IMR-90 (cell line): ENCODE measurements at regions not wholly inside any gene's neighbourhood (a gene's known extent, or its start where the extent isn't known, plus 50 kb on each side); places are given as distances from the start of the nearest gene placed in this dataset.

Experiments
- ATAC-seq: fragments of 200-7000 bp; cut with Tn5 transposase; 2 replicates; pipeline ENCODE4 v1.9.1; 2020; ENCODE audit warnings: low read depth, mild to moderate bottlenecking, moderate library complexity
- BruUV-seq: library from RNA; stranded (reverse); fragments of 400-500 nt; replicated peaks from 2 replicates; lab custom pipeline; 2021; lab: Mats Ljungman, UMichigan
- CTCF ChIA-PET: fragments of 300-600 bp; formaldehyde crosslinking; extraction: SDS; loops from one replicate; lab custom pipeline; 2021; ENCODE audit warnings: antibody characterized with exemption; lab: Yijun Ruan, JAX
- POLR2A ChIA-PET: fragments of 300-600 bp; sonication (Branson Sonifier 250); formaldehyde crosslinking; loops from one replicate; lab custom pipeline; 2022; ENCODE audit warnings: antibody characterized with exemption; ENCODE audit not compliant: unreplicated experiment; lab: Charles Lee
- DNase-seq: peaks from one replicate; pipeline ENCODE4 v3.0.0; 2013
- H2AFZ ChIP-seq: replicated peaks from 2 replicates; pipeline ENCODE3; 2013; ENCODE audit warnings: low read length, mild to moderate bottlenecking; ENCODE audit not compliant: poor library complexity
- H2AK5ac ChIP-seq: 2 replicates; pipeline ENCODE4 v1.6.1; 2013; ENCODE audit warnings: low read depth, low read length, inconsistent platforms
- H2AK9ac ChIP-seq: replicated peaks from 2 replicates; pipeline ENCODE3; 2013; ENCODE audit warnings: mild to moderate bottlenecking, low read depth, low read length, moderate library complexity; ENCODE audit not compliant: poor library complexity
- H2BK120ac ChIP-seq: 2 replicates; pipeline ENCODE4 v1.6.1; 2013; ENCODE audit warnings: low read depth, low read length, inconsistent platforms
- H2BK15ac ChIP-seq: 3 replicates; pipeline ENCODE4 v1.6.1; 2013; ENCODE audit warnings: low read depth, low read length, inconsistent platforms
- H2BK20ac ChIP-seq: 2 replicates; pipeline ENCODE4 v1.6.1; 2013; ENCODE audit warnings: low read depth, mild to moderate bottlenecking, inconsistent platforms, low read length, moderate library complexity
- H2BK5ac ChIP-seq: 2 replicates; pipeline ENCODE4 v1.6.1; 2013; ENCODE audit warnings: mild to moderate bottlenecking, low read depth, low read length, inconsistent platforms; ENCODE audit not compliant: poor library complexity, severe bottlenecking
- H3K14ac ChIP-seq: replicated peaks from 2 replicates; pipeline ENCODE4 v1.6.1; 2013; ENCODE audit warnings: low read depth, low read length, inconsistent platforms
- H3K18ac ChIP-seq: 2 replicates; pipeline ENCODE4 v1.6.1; 2013; ENCODE audit warnings: low read depth, low read length, control low read depth
- H3K23ac ChIP-seq: 2 replicates; pipeline ENCODE4 v1.6.1; 2013; ENCODE audit warnings: low read depth, low read length, inconsistent platforms
- H3K27ac ChIP-seq: 2 replicates; pipeline ENCODE4 v1.5.1; 2013; ENCODE audit warnings: mild to moderate bottlenecking, control low read depth, low read length; ENCODE audit not compliant: insufficient read depth
- H3K27me3 ChIP-seq: 2 replicates; pipeline ENCODE4 v1.6.1; 2013; ENCODE audit warnings: low read length; ENCODE audit not compliant: control insufficient read depth, insufficient read depth
- H3K36me3 ChIP-seq: 2 replicates; pipeline ENCODE4 v1.6.1; 2013; ENCODE audit warnings: low read length, mixed read lengths; ENCODE audit not compliant: control insufficient read depth, insufficient read depth
- H3K4ac ChIP-seq: 2 replicates; pipeline ENCODE4 v1.6.1; 2013; ENCODE audit warnings: low read depth, low read length, inconsistent platforms
- H3K4me1 ChIP-seq: 2 replicates; pipeline ENCODE4 v1.6.1; 2013; ENCODE audit warnings: low read length, mixed read lengths; ENCODE audit not compliant: control insufficient read depth, insufficient read depth
- H3K4me2 ChIP-seq: 2 replicates; pipeline ENCODE4 v1.6.1; 2013; ENCODE audit warnings: low read depth, mild to moderate bottlenecking, control low read depth, low read length, moderate library complexity
- H3K4me3 ChIP-seq: 2 replicates; pipeline ENCODE4 v1.5.1; 2013; ENCODE audit warnings: low read depth, mild to moderate bottlenecking, control low read depth, low read length, moderate library complexity; ENCODE audit not compliant: insufficient read depth
- H3K56ac ChIP-seq: 2 replicates; pipeline ENCODE4 v1.6.1; 2013; ENCODE audit warnings: low read length, inconsistent platforms; ENCODE audit not compliant: insufficient read depth; ENCODE audit errors: extremely low read depth
- H3K79me1 ChIP-seq, 2 experiments: 2 replicates each; pipeline ENCODE4 v1.6.1; 2013; ENCODE audit warnings: low read length in 2 of 2, inconsistent platforms in 1 of 2, low read depth in 1 of 2
- H3K9ac ChIP-seq: 2 replicates; pipeline ENCODE4 v1.6.1; 2013; ENCODE audit warnings: low read depth, low read length, control low read depth
- H3K9me1 ChIP-seq: 2 replicates; pipeline ENCODE4 v1.6.1; 2013; ENCODE audit warnings: low read length, inconsistent platforms; ENCODE audit not compliant: insufficient read depth
- H3K9me3 ChIP-seq: 2 replicates; pipeline ENCODE4 v1.6.1; 2013; ENCODE audit warnings: low read length; ENCODE audit not compliant: control insufficient read depth, insufficient read depth
- H4K20me1 ChIP-seq: 2 replicates; pipeline ENCODE4 v1.6.1; 2013; ENCODE audit warnings: low read length, inconsistent platforms; ENCODE audit not compliant: insufficient read depth
- H4K5ac ChIP-seq: 2 replicates; pipeline ENCODE4 v1.6.1; 2013; ENCODE audit warnings: mild to moderate bottlenecking, low read depth, low read length, control low read depth
- H4K8ac ChIP-seq, 2 experiments: 2 replicates each; pipeline ENCODE4 v1.6.1; 2013; ENCODE audit warnings: low read depth in 2 of 2, low read length in 2 of 2, control low read depth in 1 of 2, inconsistent platforms in 1 of 2
- H4K91ac ChIP-seq: 2 replicates; pipeline ENCODE4 v1.6.1; 2013; ENCODE audit warnings: low read depth, low read length, inconsistent platforms; ENCODE audit not compliant: insufficient read depth
- BHLHE40 ChIP-seq: fragments of 150-350 bp; IDR thresholded peaks from 2 replicates; pipeline ENCODE4 v1.6.1; 2016; ENCODE audit warnings: mild to moderate bottlenecking, low read depth, low read length
- CEBPB ChIP-seq: IDR thresholded peaks from 2 replicates; pipeline ENCODE4 v1.6.1; 2012; ENCODE audit warnings: low read depth, low read length, improper control_type of control experiment
- MAFK ChIP-seq: IDR thresholded peaks from 2 replicates; pipeline ENCODE4 v1.6.1; 2012; ENCODE audit warnings: low read depth, low read length, improper control_type of control experiment
- MXI1 ChIP-seq: IDR thresholded peaks from 2 replicates; pipeline ENCODE4 v1.6.1; 2012; ENCODE audit warnings: low read depth, mild to moderate bottlenecking, low read length, moderate library complexity, borderline replicate concordance
- POLR2A ChIP-seq: IDR thresholded peaks from 2 replicates; pipeline ENCODE4 v1.6.1; 2012; ENCODE audit warnings: mild to moderate bottlenecking, low read depth, low read length
- RAD21 ChIP-seq: IDR thresholded peaks from 2 replicates; pipeline ENCODE4 v1.6.1; 2012; ENCODE audit warnings: low read length, improper control_type of control experiment
- RFX5 ChIP-seq: IDR thresholded peaks from 2 replicates; pipeline ENCODE4 v1.8.0; 2012; ENCODE audit warnings: low read depth, mild to moderate bottlenecking, low read length, moderate library complexity
- WGBS, 2 experiments: methylation state at CpG; one replicate each; pipeline versions ENCODE4 v1.1.5 to v1.1.7; 2013; ENCODE audit warnings: missing lambda C conversion rate in 2 of 2; ENCODE audit not compliant: insufficient read length in 1 of 2; ENCODE audit errors: extremely low coverage in 2 of 2; 5-methylcytosine and 5-hydroxymethylcytosine counted together
- dilution Hi-C: fragments of 300-500 bp; cut with HindIII; formaldehyde crosslinking; loops from one replicate; pipeline ENCODE4 v1.14.3; 2018; ENCODE audit warnings: low sequenced_read_pairs; ENCODE audit not compliant: unreplicated experiment
- in situ Hi-C: fragments of 300-500 bp; cut with MboI; formaldehyde crosslinking; loops from 3 replicates; pipeline ENCODE4 v1.14.3; 2019; ENCODE audit warnings: low sequenced_read_pairs, inconsistent platforms, mixed read lengths
- intact Hi-C: fragments of 100-400 bp; cut with micrococcal nuclease; formaldehyde crosslinking; loops from 2 replicates; pipeline ENCODE4 v1.10.0; 2022
- TF ChIP-seq, protein P1 (sequence below): fragments of 150-350 bp; IDR thresholded peaks from 2 replicates; pipeline ENCODE4 v1.6.1; 2016; ENCODE audit warnings: low read depth, mild to moderate bottlenecking, low read length, moderate library complexity, borderline replicate concordance

DNA sequence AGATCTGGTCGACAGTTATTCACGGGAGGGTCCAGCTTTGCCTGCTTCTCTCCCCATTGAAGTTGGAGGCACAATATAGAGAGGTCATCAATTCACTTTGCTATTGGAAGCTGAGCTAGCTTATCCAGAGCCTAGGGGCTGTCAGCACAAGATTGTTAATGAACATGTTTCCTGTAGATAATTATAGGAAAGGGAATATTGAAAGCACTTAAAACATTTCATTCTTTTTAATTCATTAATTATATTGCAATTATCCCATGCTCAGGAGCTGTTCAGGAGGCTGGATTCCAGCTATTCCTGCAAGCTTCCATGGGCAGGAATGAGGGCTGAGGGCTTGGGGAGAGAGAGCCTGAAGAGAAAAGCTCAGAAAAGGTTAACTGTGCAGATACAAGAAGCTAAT lies 153.1 kb upstream of the BRINP1 start:
- Histone ChIP-seq H3K4ac (no peak overlapping the region), H3K27ac (no peak overlapping the region), H4K8ac (no peak overlapping the region), H4K91ac (no peak overlapping the region), H2BK20ac (no peak overlapping the region), H3K4me1 (no peaks in the 10 kb centered on the region), H3K4me3 (no peak overlapping the region), H2AK5ac (no peak overlapping the region), H3K18ac (no peak overlapping the region), H3K9me3 (peaks cover 4% of the 10 kb centered on the region; the same call in 1 of the 2 replicates), H4K20me1 (no peaks in the 10 kb centered on the region), H3K36me3 (no peaks in the 10 kb centered on the region), H2BK15ac (no peak overlapping the region), H2BK5ac (no peak overlapping the region), H2AK9ac (no peak overlapping the region), H3K4me2 (no peak overlapping the region), H3K79me1 (no peaks in the 10 kb centered on the region), H3K9ac (no peak overlapping the region), H3K56ac (no peak overlapping the region), H2AFZ (no peak overlapping the region), H4K5ac (no peak overlapping the region), H2BK120ac (no peak overlapping the region), H3K27me3 (no peaks in the 10 kb centered on the region), H3K14ac (no peak overlapping the region), H3K9me1 (no peaks in the 10 kb centered on the region), H3K23ac (no peak overlapping the region)
- in situ Hi-C loops (no loop called here), intact Hi-C loops (no loop called here), dilution Hi-C loops (no loop called here)
- ATAC-seq (no peak), DNase-seq (no peak)
- TF ChIP-seq POLR2A (no peak), RFX5 (no peak), MAFK (no peak), BHLHE40 (no peak), MXI1 (no peak), RAD21 (no peak), CEBPB (no peak)
- TF ChIP-seq, protein P1, sequence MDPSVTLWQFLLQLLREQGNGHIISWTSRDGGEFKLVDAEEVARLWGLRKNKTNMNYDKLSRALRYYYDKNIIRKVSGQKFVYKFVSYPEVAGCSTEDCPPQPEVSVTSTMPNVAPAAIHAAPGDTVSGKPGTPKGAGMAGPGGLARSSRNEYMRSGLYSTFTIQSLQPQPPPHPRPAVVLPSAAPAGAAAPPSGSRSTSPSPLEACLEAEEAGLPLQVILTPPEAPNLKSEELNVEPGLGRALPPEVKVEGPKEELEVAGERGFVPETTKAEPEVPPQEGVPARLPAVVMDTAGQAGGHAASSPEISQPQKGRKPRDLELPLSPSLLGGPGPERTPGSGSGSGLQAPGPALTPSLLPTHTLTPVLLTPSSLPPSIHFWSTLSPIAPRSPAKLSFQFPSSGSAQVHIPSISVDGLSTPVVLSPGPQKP = no peak
- 40% methylated on average over 1 of the region's 2 CpGs; no CpG with 5 or more reads in 1 of the 2 experiments for WGBS, 2 experiments
- ChIA-PET POLR2A (no interaction called here), CTCF (no interaction called here)
- BruUV-seq = no TSS peak
